Adrenal gland (tissue), 5 donors: ENCODE measurements at regions not wholly inside any gene's neighbourhood (a gene's known extent, or its start where the extent isn't known, plus 50 kb on each side); places are given as distances from the start of the nearest gene placed in this dataset.

Source experiments
- CTCF ChIP-seq, 6 experiments: fragments of 450-650 bp in 4 of 6; fragments of 200-600 bp in 2 of 6; sonication (generic) in 1 of 6; IDR thresholded peaks; 1 replicate in 5 of 6; 2 replicates in 1 of 6; pipeline versions ENCODE4 v1.5.1 to v1.8.0; 2016 to 2021; ENCODE audit warnings: antibody characterized with exemption in 6 of 6, mild to moderate bottlenecking in 2 of 6, moderate library complexity in 1 of 6
- POLR2A ChIP-seq, 2 donors: fragments of 450-650 bp; IDR thresholded peaks; one replicate each; pipeline ENCODE4 v1.6.1; 2017; ENCODE audit warnings: antibody characterized with exemption in 2 of 2, mild to moderate bottlenecking in 2 of 2, moderate library complexity in 1 of 2
- donor health status: DM: no; HTN: no; CAD: no.

- TF ChIP-seq CTCF (IDR thresholded peaks at IDR 0.05) (no peak), POLR2A (IDR thresholded peaks at IDR 0.05) (no peak)
Measured at GRCh38 chr4:67131224-67131623, 414.1 kb downstream of the CENPC start.
